GM19467 (cell line): ENCODE measurements at regions not wholly inside any gene's neighbourhood (a gene's known extent, or its start where the extent isn't known, plus 50 kb on each side); places are given as distances from the start of the nearest gene placed in this dataset.

ENCODE experiments used
- ATAC-seq: cut with Tn5 transposase; IDR thresholded peaks from one replicate; pipeline ENCODE4 v1.9.1; 2021; ENCODE audit warnings: mild to moderate bottlenecking, moderate library complexity; ENCODE audit not compliant: unreplicated experiment

DNA sequence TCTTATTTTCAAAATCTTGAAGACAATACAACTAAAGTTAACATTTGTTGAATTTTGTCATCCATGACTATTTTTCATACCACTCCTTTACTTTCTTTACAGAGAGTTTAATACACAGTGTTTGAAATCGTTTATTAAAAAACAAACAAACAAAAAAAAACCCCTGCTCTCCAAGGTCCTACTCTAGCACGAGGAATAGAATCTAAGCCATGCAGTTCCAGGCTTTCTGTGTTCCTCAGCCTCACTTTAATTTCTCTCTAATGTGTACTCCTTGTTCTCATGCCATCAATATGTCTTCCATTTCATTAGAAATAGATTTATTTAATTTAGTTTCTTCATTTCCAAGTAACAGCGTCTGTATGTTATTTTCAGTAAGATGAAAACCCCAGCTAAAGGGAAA is 381.2 kb upstream of the MC4R start:
- no peak for ATAC-seq

DNA sequence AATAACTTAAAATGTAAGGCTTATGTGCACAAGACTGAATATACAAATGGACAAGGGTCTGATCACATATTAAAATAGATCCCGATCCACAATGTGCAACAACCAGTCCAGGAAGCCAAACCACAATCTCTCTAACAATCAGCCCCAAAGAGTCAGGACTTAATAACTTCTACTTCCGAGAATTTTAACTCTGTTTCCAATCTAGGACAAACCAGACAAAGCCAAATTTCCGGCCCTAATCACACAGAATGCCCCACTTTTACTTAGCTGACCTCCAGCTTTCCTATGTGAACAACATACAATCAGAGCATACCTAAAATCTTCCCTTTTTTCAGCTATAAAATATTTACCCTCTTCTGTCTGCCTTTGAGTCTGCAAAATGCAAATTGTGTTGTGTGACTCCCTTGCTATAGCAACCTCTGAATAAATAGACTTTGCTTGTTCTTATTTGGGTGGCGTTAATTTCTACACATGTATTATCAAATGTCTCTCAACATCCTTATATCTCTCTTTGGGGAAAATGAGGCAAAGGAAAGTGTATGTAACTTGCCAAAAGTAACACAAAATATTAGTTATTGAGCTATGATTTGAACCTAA is 381.9 kb upstream of the MC4R start:
- ATAC-seq, result no peak

DNA sequence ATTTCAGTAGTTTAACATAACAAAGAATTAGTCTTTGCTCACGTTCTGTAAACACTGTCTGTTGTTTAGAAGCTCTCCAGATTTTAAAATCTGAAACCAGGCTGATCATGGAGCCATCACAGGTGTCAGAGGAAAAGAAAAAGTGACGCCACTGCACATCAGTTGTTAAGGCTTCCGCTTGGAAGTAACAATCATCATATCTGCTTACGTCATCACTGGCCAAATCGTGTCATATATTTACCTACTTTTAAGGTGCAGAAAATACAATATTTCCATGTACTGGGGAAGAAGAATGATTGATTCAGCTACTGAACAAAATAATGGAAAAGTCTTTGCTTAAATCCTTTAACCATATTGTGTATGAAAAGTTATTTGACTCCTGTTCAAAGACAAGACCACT is 382.6 kb upstream of the MC4R start:
- no peak for ATAC-seq

DNA sequence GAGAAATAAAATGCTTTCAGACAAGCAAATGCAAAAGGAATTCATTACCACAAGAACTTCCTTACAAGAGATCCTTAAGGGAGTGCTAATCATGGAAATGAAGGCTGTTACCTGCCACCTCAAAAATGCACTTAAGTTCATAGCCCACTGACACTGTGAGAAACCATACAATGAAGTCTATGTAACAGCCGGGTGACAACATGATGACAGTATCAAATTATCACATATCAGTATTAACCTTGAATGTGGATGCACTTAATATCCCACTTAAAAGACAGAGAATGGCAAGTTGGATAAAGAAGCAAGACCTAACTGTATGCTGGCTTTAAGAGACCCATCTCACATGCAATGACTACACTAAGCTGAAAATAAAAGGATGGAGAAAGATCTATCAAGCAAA is 403.4 kb upstream of the MC4R start:
- ATAC-seq, result no peak

DNA sequence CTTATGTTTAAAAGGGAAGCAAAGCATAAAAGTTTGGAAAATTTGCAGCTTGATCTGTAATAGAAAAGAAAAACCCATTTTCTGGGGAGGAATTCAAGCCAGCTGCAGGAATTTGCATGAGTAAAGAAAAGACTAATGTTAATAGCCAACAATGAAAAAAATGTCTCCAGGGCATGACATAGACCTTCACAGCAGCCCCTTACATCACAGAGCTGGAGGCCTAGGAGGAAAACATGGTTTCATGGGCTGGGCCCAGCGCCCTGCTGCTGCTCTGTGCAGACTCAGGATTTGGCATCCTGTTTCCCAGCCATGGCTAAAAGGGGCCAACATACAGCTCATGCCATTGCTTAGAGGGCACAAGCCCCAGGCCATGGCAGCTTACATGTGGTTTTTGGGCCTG is 411.6 kb upstream of the MC4R start:
- ATAC-seq, result no peak

DNA sequence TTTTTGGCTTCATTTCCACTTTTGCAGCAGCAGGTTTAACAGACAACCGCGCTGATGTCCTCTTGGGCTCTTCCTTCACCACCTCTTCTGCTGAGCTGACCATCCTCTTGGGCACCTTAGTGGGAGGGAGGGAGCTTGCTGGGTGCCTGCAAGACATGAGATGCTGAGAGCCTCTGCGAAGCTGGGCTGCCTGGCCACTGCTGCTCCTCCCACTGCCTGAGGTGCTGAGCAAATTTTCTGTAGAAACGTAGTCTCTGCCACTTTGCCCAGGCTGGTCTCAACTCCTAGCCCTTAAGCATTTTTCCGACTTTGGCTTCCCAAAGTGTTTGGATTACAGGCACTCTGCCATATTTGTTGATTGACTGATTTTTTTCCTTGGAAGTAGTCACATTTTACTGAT is 422.2 kb upstream of the MC4R start:
- ATAC-seq, result no peak

DNA sequence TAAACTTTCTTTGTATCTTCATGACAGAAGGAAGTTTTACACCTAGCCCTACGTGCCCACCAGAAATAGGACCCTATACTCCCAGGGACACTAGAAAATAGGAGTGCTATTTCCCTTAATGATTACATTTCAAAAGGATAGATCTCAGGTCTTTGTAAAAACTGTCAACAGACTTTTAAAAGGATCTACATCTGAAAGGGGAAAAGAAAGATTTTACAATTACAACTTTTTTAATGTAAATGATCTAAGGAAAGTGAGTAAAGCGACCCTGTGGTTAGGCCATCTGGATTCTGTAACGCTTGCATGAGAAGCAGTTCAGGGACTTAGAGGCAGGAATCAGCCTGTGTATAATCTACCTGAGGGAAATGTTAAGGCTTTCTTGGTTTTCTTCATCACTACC is 431.8 kb upstream of the MC4R start:
- no peak for ATAC-seq

DNA sequence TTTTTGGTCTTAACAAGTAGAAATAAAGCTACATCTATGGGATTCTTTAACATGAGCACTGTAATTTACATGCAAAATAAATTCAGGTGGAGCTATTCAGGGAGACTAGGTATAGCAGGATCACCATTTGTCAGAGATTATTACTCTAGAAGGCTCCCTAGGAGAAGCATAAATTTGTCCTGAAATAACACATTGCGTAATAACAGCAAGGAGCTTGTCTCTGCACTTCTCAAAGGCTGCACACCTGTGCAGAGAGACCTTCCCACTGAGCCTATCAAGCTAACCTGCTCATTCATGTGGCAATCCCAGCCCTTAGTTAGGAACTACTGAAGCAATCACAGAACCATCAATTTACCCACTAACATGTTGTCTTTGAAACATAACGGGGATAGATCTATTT is 437.4 kb upstream of the MC4R start:
- ATAC-seq, result no peak

DNA sequence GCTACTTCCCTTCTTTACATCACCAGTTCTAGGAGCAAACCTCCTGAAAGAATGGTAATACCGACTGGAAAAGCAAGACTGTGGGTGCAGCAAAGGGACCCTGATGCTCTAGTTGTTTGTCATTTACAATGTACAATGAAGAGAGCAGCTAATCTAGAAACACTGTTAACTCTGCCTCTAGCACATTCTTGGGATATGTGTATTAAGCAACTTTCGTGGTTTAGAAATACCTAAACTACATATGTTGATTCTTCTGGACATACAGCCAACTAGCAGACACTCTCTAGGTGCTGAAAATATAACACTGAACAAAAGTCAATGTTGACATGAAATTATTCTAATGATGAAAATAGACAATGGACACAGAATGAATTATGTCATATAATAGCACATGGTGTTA is 440.3 kb upstream of the MC4R start:
- ATAC-seq, result no peak

DNA sequence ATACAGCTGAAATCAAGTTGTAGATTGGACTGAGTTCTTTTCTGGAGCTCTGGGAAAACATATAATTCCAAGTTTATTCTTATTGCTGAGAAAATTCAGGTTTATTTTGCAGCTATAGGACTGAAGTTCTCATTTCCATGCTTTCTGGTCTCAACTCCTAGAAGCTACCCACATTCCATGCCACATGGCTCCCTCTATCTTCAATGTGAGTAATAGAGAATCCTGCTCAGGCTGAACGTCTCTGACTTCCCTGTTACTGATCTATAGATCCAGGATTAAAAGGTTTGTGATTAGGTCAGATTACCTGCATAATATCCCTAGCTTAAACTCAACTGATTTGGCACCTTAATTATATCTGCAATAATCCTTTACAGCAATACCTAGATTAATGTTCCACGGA is 453.8 kb upstream of the MC4R start:
- ATAC-seq, result no peak

DNA sequence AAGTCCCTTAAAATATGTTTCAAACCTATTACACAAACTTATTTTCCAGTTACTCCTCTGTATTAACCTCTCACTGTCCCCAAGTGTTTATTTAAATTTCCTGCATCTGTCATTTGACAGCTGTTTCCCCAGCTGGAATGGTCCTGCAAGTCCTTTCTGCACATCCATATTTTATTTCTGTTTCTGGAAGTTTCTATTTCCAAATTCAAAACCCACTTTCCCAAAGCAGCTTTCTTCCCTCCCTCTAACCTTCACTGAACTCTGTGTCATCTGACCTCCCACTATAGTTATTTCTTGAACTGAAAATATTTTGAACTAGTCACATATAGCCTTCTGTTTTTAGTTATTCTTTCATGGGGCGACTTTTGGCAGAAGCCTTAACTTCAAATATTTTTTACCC is 459.4 kb upstream of the MC4R start:
- ATAC-seq, result no peak

DNA sequence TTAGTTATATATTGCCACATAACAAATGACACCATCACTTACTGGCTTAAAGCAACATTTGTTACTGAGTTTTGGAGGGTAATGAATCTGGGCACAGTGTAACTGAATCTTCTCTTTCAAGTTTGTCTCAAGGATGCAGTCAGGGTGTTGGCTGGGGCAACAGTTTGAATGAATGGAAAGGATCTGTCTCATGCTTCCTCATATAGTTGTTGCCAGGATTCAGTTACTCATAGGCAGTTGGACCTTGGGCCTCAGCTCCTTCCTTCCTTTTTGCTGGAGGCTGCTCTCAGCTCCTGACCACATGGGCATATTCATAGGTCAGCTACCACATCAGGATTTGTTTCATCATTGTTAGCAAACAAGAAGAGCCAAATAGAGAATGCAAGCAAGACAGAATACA is 466.1 kb upstream of the MC4R start:
- no peak for ATAC-seq

DNA sequence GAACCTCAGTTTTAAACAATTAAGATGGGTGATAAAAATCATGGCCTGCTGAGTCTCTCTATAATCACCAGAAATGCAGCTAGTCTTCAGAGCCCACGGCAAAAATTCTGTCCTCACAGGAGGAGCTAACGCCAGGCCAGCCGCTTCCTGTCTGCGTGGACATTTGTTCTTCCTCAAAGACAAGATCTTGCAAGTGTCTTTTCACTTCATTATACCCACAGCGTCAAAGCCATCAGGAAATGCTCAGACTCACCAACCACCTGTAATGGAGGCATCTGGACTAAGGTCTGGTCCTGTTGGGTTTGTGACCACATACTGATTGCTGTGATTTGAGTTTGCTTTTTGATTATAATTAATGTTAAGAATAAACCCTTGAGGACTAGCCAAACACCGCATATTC is 473.8 kb upstream of the MC4R start:
- ATAC-seq, result no peak

DNA sequence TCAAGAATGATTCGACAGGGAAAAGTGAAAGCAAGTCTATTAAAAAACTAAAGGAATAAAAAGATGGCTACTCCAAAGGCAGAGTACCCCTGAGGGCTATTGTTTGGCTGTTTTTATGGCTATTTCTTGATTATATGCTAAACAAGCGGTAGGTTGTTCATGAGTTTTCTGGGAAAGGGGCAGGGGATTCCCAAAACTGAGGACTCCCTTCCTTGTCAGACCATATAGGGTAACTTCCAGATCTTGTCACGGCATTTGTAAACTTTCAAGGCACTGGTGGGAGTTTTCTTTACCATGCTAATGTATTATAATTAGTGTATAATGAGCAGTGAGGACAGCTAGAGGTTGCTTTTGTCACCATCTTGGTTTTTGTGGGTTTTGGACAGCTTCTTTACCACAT is 474.9 kb upstream of the MC4R start:
- no peak for ATAC-seq

DNA sequence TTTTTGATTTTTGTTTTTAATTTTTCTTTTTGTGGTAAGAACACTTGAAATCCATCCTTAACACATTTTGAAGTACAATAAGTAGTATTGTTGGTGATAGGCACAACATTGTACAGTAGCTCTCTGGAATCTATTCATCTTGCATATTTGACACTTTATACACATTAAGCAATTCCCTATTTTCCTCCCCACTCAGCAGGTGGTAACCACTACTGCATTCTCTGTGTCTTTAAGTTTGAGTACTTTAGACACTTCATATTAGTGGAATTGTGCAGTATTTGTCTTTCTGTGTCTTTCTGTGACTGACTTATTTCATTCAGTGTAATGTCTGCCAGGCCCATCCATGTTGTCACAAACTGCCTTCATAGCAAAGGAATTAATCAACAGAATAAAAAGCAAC is 471.7 kb upstream of the CDH20 start:
- ATAC-seq, result no peak

DNA sequence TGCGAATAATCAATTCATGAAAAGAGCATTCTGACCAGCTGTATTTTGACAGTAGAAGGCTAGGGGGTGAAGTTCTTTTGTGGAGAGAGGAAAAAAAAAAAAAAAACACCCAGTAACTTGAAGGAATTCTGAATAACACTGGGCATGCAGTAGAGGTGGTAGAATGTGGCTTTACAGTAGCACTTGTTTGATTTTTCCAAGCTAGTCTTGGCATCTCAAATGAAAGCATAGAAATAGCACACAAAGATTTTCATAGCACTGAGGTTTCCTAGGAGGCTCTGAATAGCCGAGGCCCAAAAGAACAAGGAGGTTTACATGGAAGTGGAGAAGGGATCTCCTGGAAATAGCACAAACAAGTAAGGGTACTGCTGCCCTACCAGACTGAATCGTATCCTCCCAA is 470.2 kb upstream of the CDH20 start:
- ATAC-seq, result no peak

DNA sequence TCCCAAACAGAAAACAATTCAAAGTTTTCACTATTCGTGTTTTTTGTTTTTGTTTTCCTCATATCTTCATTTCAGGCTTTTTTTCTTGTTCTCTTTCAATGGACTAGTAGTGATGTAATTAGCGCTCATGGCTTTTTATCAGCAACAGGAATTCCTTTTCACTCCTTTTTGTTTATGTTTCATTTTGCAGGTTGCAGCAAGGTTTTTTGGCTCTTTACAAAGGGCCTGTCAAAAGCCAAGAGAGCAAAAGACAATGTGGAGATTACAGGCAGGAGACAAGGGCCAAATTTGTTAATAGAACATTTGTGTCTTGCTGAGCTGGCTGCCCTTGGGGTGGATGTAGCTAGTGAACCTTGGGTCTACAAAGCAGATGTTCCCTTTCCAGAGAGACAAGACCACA is 467.4 kb upstream of the CDH20 start:
- no peak for ATAC-seq

DNA sequence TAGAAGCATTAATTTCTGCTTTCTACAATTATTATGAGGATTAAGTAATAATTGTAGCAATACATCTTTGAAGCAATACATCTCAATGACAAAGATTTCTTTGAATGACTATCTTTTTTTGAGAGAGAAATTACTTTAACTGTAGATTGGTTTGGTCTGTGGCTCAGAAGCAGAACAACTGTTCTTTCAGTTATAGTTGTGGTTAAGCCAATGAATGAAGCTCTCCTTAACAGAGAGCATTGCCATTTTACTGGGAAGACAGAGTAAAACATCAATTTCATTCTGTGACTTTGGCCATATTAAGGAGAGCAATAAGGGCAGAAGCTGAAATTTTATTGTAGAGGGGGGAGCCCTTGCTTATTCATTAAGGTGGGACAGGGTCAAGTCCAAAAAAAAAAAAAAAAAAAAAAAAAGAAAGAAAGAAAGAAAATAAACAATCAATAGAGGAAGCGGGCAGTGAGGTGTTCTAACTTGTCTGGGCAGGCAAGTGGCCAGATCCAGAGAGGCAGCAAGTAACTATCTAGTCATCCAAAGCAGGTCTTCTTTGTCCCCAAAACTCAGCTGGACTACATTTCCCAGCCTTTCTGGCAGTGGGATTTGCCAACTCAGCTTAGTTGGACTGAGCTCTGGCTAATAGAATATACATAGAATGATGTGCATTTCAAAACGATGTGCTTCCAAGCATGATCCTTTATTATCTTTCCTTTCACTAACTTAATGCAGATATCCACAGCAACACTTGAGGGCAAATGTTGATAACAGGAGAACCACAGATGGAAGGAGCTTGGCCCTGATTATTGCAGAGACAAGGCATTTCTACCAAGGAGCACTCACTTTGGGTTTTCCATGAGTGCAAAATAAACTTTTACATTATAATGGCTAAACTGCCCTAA is 462.7 kb upstream of the CDH20 start:
- no peak for ATAC-seq

DNA sequence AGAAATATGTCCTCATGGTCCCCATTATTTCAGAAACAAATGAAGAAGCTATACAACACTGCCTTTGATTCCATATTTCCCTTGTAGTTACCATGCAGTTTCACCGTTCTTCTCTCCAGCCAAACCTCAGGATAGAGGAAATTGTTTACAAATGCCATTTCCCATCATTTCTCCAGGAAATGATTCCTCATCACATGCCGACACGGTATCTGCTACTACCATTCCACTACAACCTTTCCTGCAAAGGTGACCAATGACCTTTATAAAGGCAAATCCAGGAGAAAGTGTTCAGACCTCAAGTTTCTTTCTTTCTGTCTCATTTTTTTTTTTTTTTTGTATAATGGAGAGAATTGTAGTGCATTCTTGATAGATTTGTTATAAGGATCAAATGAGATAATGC is 460.8 kb upstream of the CDH20 start:
- no peak for ATAC-seq

DNA sequence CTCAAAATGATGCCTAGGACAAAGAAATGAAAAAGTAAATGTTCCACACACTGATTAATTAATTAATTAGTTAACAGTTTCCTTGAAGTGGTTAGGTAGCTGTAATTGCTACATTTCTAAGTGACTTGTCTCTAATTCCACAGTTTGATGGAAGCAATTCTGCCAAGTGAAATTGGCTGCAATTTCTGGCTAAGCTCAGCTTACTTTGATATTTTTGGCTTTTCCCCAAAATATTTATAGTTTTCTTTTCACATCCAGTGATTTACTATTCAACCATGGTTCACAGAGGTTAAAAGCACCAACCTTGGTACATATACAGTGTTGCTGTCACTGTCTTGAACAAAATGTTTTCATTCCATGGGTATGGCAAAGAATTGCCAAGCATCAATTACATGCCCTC is 459.5 kb upstream of the CDH20 start:
- ATAC-seq, result no peak

DNA sequence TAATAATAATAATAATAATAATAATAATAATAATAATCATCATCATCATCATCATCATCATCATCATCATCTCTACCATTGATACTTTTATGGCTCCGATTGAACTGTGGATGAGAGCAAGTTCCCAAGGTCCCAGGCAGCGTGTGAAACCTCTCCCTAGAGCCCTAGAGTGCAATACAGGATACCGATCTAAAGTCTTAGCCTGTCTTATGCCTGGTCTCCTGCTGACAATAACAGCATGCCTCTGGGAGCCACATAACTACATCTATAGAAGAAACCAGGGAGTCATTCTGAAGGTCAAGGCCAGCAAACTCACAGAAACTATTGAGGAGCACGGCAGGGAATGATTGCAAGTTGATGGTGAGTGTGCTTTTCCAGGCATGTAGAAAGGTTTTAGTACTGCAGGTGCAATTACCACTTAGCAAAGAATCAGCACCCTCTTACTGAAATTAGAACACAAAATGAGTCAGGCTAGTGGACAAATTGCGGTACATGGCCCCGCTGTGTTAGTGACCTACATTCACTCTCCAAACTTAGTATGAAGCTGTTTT is 457.2 kb upstream of the CDH20 start:
- ATAC-seq, result no peak

DNA sequence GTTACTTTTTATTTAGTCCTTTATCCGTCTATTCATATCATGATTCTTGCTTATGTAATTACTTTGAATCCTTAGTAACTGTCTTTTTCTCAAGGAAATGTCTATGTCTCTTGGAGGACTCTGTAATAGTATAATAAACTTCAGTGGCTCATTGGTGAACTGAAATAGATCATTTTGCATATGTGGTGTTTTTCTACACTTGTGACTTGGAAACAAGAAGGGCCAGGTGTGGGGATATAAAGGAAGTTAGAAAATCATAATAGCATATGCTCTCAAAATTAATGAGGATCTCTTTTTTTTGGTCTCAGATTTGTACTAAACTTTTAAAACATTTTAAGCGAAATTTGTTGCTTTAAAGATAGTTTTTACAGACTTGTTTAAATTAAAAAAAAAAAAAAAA is 453.0 kb upstream of the CDH20 start:
- ATAC-seq, result no peak

DNA sequence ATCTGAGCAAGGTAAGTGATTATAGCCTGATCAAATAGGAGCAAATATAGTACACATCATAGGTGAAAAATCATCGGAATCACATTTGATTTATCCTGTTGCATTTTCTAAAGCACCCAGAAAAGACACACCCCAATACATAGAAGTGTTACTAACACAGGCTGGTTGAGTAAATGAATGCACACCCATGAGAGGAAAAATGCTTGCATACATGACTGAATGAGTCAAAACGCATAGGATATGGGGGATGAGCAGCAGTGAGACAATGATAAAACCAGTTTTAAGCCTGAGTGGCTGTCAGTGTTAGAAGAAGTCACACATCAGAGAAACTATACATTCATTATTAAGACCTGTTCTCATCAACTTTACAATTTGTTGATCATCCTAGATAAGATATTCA is 449.6 kb upstream of the CDH20 start:
- ATAC-seq, result no peak
